Keratinocyte (primary cell): ENCODE measurements at regions not wholly inside any gene's neighbourhood (a gene's known extent, or its start where the extent isn't known, plus 50 kb on each side); places are given as distances from the start of the nearest gene placed in this dataset.

Experiments used
- DNase-seq: peaks from one replicate; pipeline ENCODE4 v3.0.0-alpha.2; 2011; ENCODE audit warnings: low read depth, missing footprints, low spot score
- FAIRE-seq: peaks from 2 replicates; lab custom pipeline; 2011; peaks lifted over from hg19 to GRCh38; lab: Jason Lieb, UNC
- H2AFZ ChIP-seq: 2 replicates; pipeline ENCODE4 v1.6.0; 2012; ENCODE audit warnings: low read length, control low read depth, inconsistent platforms; ENCODE audit not compliant: control insufficient read depth
- H3K27ac ChIP-seq: 2 replicates; pipeline ENCODE4 v1.5.1; 2011; ENCODE audit warnings: low read length; ENCODE audit not compliant: control insufficient read depth, insufficient read depth
- H3K27me3 ChIP-seq: 3 replicates; pipeline ENCODE4 v1.6.0; 2011; ENCODE audit warnings: low read length; ENCODE audit not compliant: control insufficient read depth, insufficient read depth; ENCODE audit errors: extremely low read depth
- H3K36me3 ChIP-seq, 2 experiments: 2 replicates in 1 of 2; 3 replicates in 1 of 2; pipeline ENCODE4 v1.5.1; 2011; ENCODE audit warnings: low read length in 2 of 2, mild to moderate bottlenecking in 1 of 2; ENCODE audit not compliant: control insufficient read depth in 2 of 2, insufficient read depth in 2 of 2; ENCODE audit errors: extremely low read depth in 1 of 2
- H3K4me1 ChIP-seq: 3 replicates; pipeline ENCODE4 v1.5.1; 2011; ENCODE audit warnings: low read length; ENCODE audit not compliant: control insufficient read depth, insufficient read depth; ENCODE audit errors: extremely low read depth
- H3K4me2 ChIP-seq: 3 replicates; pipeline ENCODE4 v1.6.0; 2011; ENCODE audit warnings: low read depth, low read length; ENCODE audit not compliant: control insufficient read depth, insufficient read depth; ENCODE audit errors: extremely low read depth
- H3K4me3 ChIP-seq, 3 experiments: fragments of 200-600 bp in 1 of 3; sonication (generic) in 1 of 3; 2 replicates in 2 of 3; 3 replicates in 1 of 3; pipeline ENCODE4 v1.5.1; 2011 to 2016; ENCODE audit warnings: low read length in 3 of 3, mild to moderate bottlenecking in 3 of 3, control low read depth in 2 of 3, inconsistent platforms in 1 of 3, low read depth in 1 of 3, mixed read lengths in 1 of 3, mixed run types in 1 of 3, moderate library complexity in 1 of 3; ENCODE audit not compliant: control insufficient read depth in 2 of 3, insufficient read depth in 2 of 3; ENCODE audit errors: extremely low read depth in 1 of 3
- H3K79me2 ChIP-seq: 2 replicates; pipeline ENCODE4 v1.6.0; 2012; ENCODE audit warnings: low read length; ENCODE audit not compliant: control insufficient read depth, insufficient read depth
- H3K9ac ChIP-seq: 3 replicates; pipeline ENCODE4 v1.6.0; 2011; ENCODE audit warnings: low read length; ENCODE audit not compliant: control insufficient read depth, insufficient read depth; ENCODE audit errors: extremely low read depth
- H3K9me1 ChIP-seq: 3 replicates; pipeline ENCODE4 v1.6.0; 2011; ENCODE audit warnings: low read length; ENCODE audit not compliant: control insufficient read depth, insufficient read depth; ENCODE audit errors: extremely low read depth
- H3K9me3 ChIP-seq: 2 replicates; pipeline ENCODE4 v1.5.1; 2012; ENCODE audit warnings: low read depth, low read length; ENCODE audit not compliant: control insufficient read depth
- H4K20me1 ChIP-seq: 3 replicates; pipeline ENCODE4 v1.6.0; 2011; ENCODE audit warnings: low read length; ENCODE audit not compliant: control insufficient read depth, insufficient read depth; ENCODE audit errors: extremely low read depth
- CTCF ChIP-seq, 3 experiments: IDR thresholded peaks in 1 of 3; conservative IDR thresholded peaks in 1 of 3; optimal IDR thresholded peaks in 1 of 3; 2 replicates in 2 of 3; 3 replicates in 1 of 3; pipeline versions ENCODE3 to v1.5.1; 2011; ENCODE audit warnings: low read length in 3 of 3, mild to moderate bottlenecking in 3 of 3, moderate library complexity in 2 of 3, control low read depth in 1 of 3, inconsistent platforms in 1 of 3; ENCODE audit not compliant: insufficient read depth in 2 of 3; ENCODE audit errors: extremely low read depth in 1 of 3
- EZH2 ChIP-seq: IDR thresholded peaks from one replicate; pipeline ENCODE4 v1.6.1; 2012; ENCODE audit warnings: inconsistent platforms, mild to moderate bottlenecking, low read length, moderate library complexity
- dilution Hi-C: fragments of 300-500 bp; cut with MboI; formaldehyde crosslinking; loops from one replicate; pipeline ENCODE4 v1.7.0; 2020; ENCODE audit warnings: low sequenced_read_pairs; ENCODE audit not compliant: extremely low pct_ligation_motif_present

GRCh38 chr5:87756951-87757350 is 344.2 kb upstream of the CCNH start:
- Histone ChIP-seq H3K9me3 (no peaks in the 10 kb centered on the region), H3K79me2 (no peaks in the 10 kb centered on the region), H2AFZ (no peak overlapping the region), H3K27me3 (no peaks in the 10 kb centered on the region), H3K9me1 (no peaks in the 10 kb centered on the region), H4K20me1 (no peaks in the 10 kb centered on the region), H3K4me2 (no peak overlapping the region), H3K27ac (no peak overlapping the region), H3K4me1 (no peaks in the 10 kb centered on the region), H3K36me3 (no peaks in the 10 kb centered on the region), H3K9ac (no peak overlapping the region), H3K4me3 (no peak overlapping the region)
- DNase-seq (no peak), FAIRE-seq (no peak)
- dilution Hi-C loops = no loop called here
- TF ChIP-seq EZH2 (no peak), CTCF (optimal IDR thresholded peaks at IDR 0.05 in 1 of 3, IDR thresholded peaks at IDR 0.05 in 1 of 3, conservative IDR thresholded peaks at IDR 0.05 in 1 of 3; ENCODE audit: extremely low read depth in 1 of 3, insufficient read depth in 2 of 3, low read length in 3 of 3) (no peak)

- H3K9me3 ChIP-seq = no peaks in the 10 kb centered on the region
- no peak overlapping the region for H3K4me2 ChIP-seq
- no peaks in the 10 kb centered on the region for H3K79me2 ChIP-seq
- no peak overlapping the region for H3K9ac ChIP-seq
- dilution Hi-C loops = no loop called here
- no peaks in the 10 kb centered on the region for H3K27me3 ChIP-seq
- no peak overlapping the region for H2AFZ ChIP-seq
- H4K20me1 ChIP-seq = no peaks in the 10 kb centered on the region
- no peaks in the 10 kb centered on the region for H3K36me3 ChIP-seq
- FAIRE-seq = no peak
- no peak for DNase-seq
- TF ChIP-seq EZH2 = no peak
- TF ChIP-seq CTCF (optimal IDR thresholded peaks at IDR 0.05 in 1 of 3, IDR thresholded peaks at IDR 0.05 in 1 of 3, conservative IDR thresholded peaks at IDR 0.05 in 1 of 3; ENCODE audit: extremely low read depth in 1 of 3, insufficient read depth in 2 of 3, low read length in 3 of 3) = no peak
- H3K9me1 ChIP-seq = no peaks in the 10 kb centered on the region
- H3K4me1 ChIP-seq = no peaks in the 10 kb centered on the region
- H3K4me3 ChIP-seq = no peak overlapping the region
- H3K27ac ChIP-seq = no peak overlapping the region
These were observed 342.6 kb upstream of the CCNH start for GRCh38 chr5:87755360-87755759.
